Panc1 (cell line): ENCODE measurements at regions not wholly inside any gene's neighbourhood (a gene's known extent, or its start where the extent isn't known, plus 50 kb on each side); places are given as distances from the start of the nearest gene placed in this dataset.

Source experiments
- CTCF ChIP-seq: fragments of 450-650 bp; IDR thresholded peaks from 2 replicates; pipeline ENCODE4 v1.5.1; 2017; ENCODE audit warnings: mild to moderate bottlenecking
- REST ChIP-seq, 2 experiments: IDR thresholded peaks; 2 replicates each; pipeline ENCODE4 v1.6.1; 2011 to 2012; ENCODE audit warnings: low read depth in 2 of 2, control low read depth in 1 of 2, low read length in 1 of 2, mild to moderate bottlenecking in 1 of 2, moderate library complexity in 1 of 2; ENCODE audit not compliant: insufficient read depth in 1 of 2
- SIN3A ChIP-seq: IDR thresholded peaks from 2 replicates; pipeline ENCODE4 v1.6.1; 2012; ENCODE audit warnings: low read depth, mild to moderate bottlenecking, low read length, moderate library complexity, borderline replicate concordance; ENCODE audit not compliant: insufficient read depth

GRCh38 chr6:62968834-62969233 is 242.4 kb upstream of the FKBP1C start:
- TF ChIP-seq CTCF (no peak), REST (IDR thresholded peaks at IDR 0.05; ENCODE audit: insufficient read depth in 1 of 2, low read depth in 2 of 2, low read length in 1 of 2) (no peak), SIN3A (no peak)
